H1 (cell line): ENCODE measurements at regions not wholly inside any gene's neighbourhood (a gene's known extent, or its start where the extent isn't known, plus 50 kb on each side); places are given as distances from the start of the nearest gene placed in this dataset.

Experiments
- CTCF ChIA-PET: fragments of 300-600 bp; sonication (Branson Sonifier 250); formaldehyde crosslinking; loops from one replicate; lab custom pipeline; 2021; ENCODE audit not compliant: partially characterized antibody; lab: Charles Lee
- POLR2A ChIA-PET: fragments of 300-600 bp; sonication (Branson Sonifier 250); formaldehyde crosslinking; loops from one replicate; lab custom pipeline; 2021; ENCODE audit warnings: inconsistent platforms; ENCODE audit not compliant: partially characterized antibody; lab: Charles Lee
- DNase-seq, 2 experiments: peaks; one replicate each; pipeline versions ENCODE4 v3.0.0 to v3.0.0-alpha.2; 2010 to 2022; ENCODE audit warnings: low spot score in 2 of 2, low read depth in 1 of 2, mixed read lengths in 1 of 2
- FAIRE-seq: peaks from 2 replicates; lab custom pipeline; 2011; peaks lifted over from hg19 to GRCh38; lab: Jason Lieb, UNC
- H2AFZ ChIP-seq: 2 replicates; pipeline ENCODE4 v1.8.1; 2012; ENCODE audit warnings: low read length, inconsistent platforms
- H2AK5ac ChIP-seq: 2 replicates; pipeline ENCODE4 v1.6.1; 2013; ENCODE audit warnings: low read depth, low read length
- H2BK120ac ChIP-seq: replicated peaks from 2 replicates; pipeline ENCODE3; 2013; ENCODE audit warnings: low read depth, low read length, inconsistent platforms
- H2BK12ac ChIP-seq: 2 replicates; pipeline ENCODE4 v1.6.1; 2013; ENCODE audit warnings: low read depth, low read length
- H2BK15ac ChIP-seq: 2 replicates; pipeline ENCODE4 v1.6.1; 2013; ENCODE audit warnings: low read length
- H2BK20ac ChIP-seq: 2 replicates; pipeline ENCODE4 v1.6.1; 2013; ENCODE audit warnings: low read length
- H2BK5ac ChIP-seq: 2 replicates; pipeline ENCODE4 v1.6.1; 2013; ENCODE audit warnings: low read depth, low read length
- H3K14ac ChIP-seq: 2 replicates; pipeline ENCODE4 v1.6.1; 2013; ENCODE audit warnings: inconsistent platforms; ENCODE audit not compliant: insufficient read length
- H3K18ac ChIP-seq: 2 replicates; pipeline ENCODE4 v1.6.1; 2013; ENCODE audit warnings: low read length; ENCODE audit errors: extremely low read depth
- H3K23ac ChIP-seq: 2 replicates; pipeline ENCODE4 v1.6.1; 2013; ENCODE audit warnings: inconsistent platforms; ENCODE audit not compliant: insufficient read length
- H3K23me2 ChIP-seq: 2 replicates; pipeline ENCODE4 v1.6.1; 2013; ENCODE audit warnings: low read depth, low read length
- H3K27ac ChIP-seq: 2 replicates; pipeline ENCODE4 v1.6.1; 2011; ENCODE audit warnings: low read depth, low read length, inconsistent platforms
- H3K27me3 ChIP-seq, 4 experiments: replicated peaks in 1 of 4; 1 replicate in 1 of 4; 2 replicates in 3 of 4; pipeline versions ENCODE4 v1.6.1 to v1.8.1; 2011 to 2013; ENCODE audit warnings: low read length in 3 of 4, mild to moderate bottlenecking in 3 of 4, inconsistent platforms in 2 of 4, mixed read lengths in 2 of 4, moderate library complexity in 1 of 4; ENCODE audit not compliant: control insufficient read depth in 3 of 4, insufficient read depth in 3 of 4; ENCODE audit errors: extremely low read depth in 1 of 4
- H3K36me3 ChIP-seq, 4 experiments: 2 replicates each; pipeline versions ENCODE4 v1.6.1 to v1.8.1; 2011 to 2013; ENCODE audit warnings: mild to moderate bottlenecking in 4 of 4, low read length in 3 of 4, moderate library complexity in 2 of 4, control low read depth in 1 of 4, inconsistent platforms in 1 of 4; ENCODE audit not compliant: insufficient read depth in 4 of 4, control insufficient read depth in 2 of 4
- H3K4ac ChIP-seq: replicated peaks from 2 replicates; pipeline ENCODE3; 2013; ENCODE audit warnings: low read length, low read depth, mixed read lengths, inconsistent platforms; ENCODE audit not compliant: insufficient read length
- H3K4me1 ChIP-seq, 4 experiments: replicated peaks in 1 of 4; 1 replicate in 1 of 4; 2 replicates in 3 of 4; pipeline versions ENCODE4 v1.6.1 to v1.8.1; 2011 to 2013; ENCODE audit warnings: low read length in 3 of 4, inconsistent platforms in 2 of 4, mixed read lengths in 1 of 4; ENCODE audit not compliant: insufficient read depth in 4 of 4, control insufficient read depth in 3 of 4
- H3K4me2 ChIP-seq, 2 experiments: 2 replicates each; pipeline versions ENCODE4 v1.6.1 to v1.8.1; 2011 to 2013; ENCODE audit warnings: low read depth in 2 of 2, low read length in 2 of 2, control low read depth in 1 of 2, inconsistent platforms in 1 of 2, mild to moderate bottlenecking in 1 of 2; ENCODE audit not compliant: insufficient read depth in 1 of 2
- H3K4me3 ChIP-seq, 4 experiments: fragments of 200-600, 300-600 bp in 1 of 4; sonication (generic), shearing (Covaris generic), sonication (Bioruptor Twin) in 1 of 4; 2 replicates each; pipeline versions ENCODE4 v1.5.1 to v1.8.1; 2011 to 2016; ENCODE audit warnings: low read length in 4 of 4, low read depth in 3 of 4, control low read depth in 2 of 4, inconsistent platforms in 2 of 4, mild to moderate bottlenecking in 2 of 4, mixed read lengths in 1 of 4, moderate library complexity in 1 of 4; ENCODE audit not compliant: insufficient read depth in 2 of 4; ENCODE audit errors: extremely low read depth in 1 of 4
- H3K56ac ChIP-seq: replicated peaks from 2 replicates; pipeline ENCODE3; 2013; ENCODE audit warnings: low read depth, mild to moderate bottlenecking, mixed read lengths, low read length, inconsistent platforms; ENCODE audit not compliant: insufficient read length
- H3K79me1 ChIP-seq: 2 replicates; pipeline ENCODE4 v1.6.1; 2013; ENCODE audit warnings: low read depth, low read length, control low read depth
- H3K79me2 ChIP-seq, 2 experiments: 2 replicates each; pipeline versions ENCODE4 v1.6.1 to v1.8.1; 2012 to 2013; ENCODE audit warnings: low read length in 2 of 2, mild to moderate bottlenecking in 2 of 2, inconsistent platforms in 1 of 2; ENCODE audit not compliant: insufficient read depth in 2 of 2, control insufficient read depth in 1 of 2
- H3K9ac ChIP-seq, 4 experiments: replicated peaks in 1 of 4; 1 replicate in 1 of 4; 2 replicates in 3 of 4; pipeline versions ENCODE4 v1.6.1 to v1.8.1; 2011 to 2013; ENCODE audit warnings: low read depth in 3 of 4, low read length in 3 of 4, control low read depth in 2 of 4, mild to moderate bottlenecking in 2 of 4, moderate library complexity in 2 of 4, inconsistent platforms in 1 of 4; ENCODE audit errors: extremely low read depth in 1 of 4
- H3K9me3 ChIP-seq, 2 experiments: 2 replicates each; pipeline versions ENCODE4 v1.6.1 to v1.8.1; 2012 to 2013; ENCODE audit warnings: mild to moderate bottlenecking in 2 of 2, moderate library complexity in 2 of 2, control low read depth in 1 of 2, inconsistent platforms in 1 of 2, low read depth in 1 of 2, low read length in 1 of 2, mixed read lengths in 1 of 2; ENCODE audit not compliant: insufficient read depth in 2 of 2
- H4K20me1 ChIP-seq, 2 experiments: replicated peaks in 1 of 2; 2 replicates each; pipeline versions ENCODE3 to v1.8.1; 2011 to 2013; ENCODE audit warnings: inconsistent platforms in 2 of 2, low read length in 2 of 2, mild to moderate bottlenecking in 1 of 2; ENCODE audit not compliant: insufficient read depth in 2 of 2, control insufficient read depth in 1 of 2
- H4K5ac ChIP-seq: 2 replicates; pipeline ENCODE4 v1.6.1; 2013; ENCODE audit warnings: low read length, low read depth, mixed read lengths, inconsistent platforms; ENCODE audit not compliant: insufficient read length
- H4K8ac ChIP-seq: 2 replicates; pipeline ENCODE4 v1.8.0; 2013; ENCODE audit warnings: mild to moderate bottlenecking, moderate library complexity, low read length, inconsistent platforms; ENCODE audit not compliant: insufficient read depth; ENCODE audit errors: extremely low read depth
- H4K91ac ChIP-seq: replicated peaks from 2 replicates; pipeline ENCODE3; 2013; ENCODE audit warnings: low read length, mixed read lengths, inconsistent platforms; ENCODE audit not compliant: insufficient read length
- BRCA1 ChIP-seq: IDR thresholded peaks from 2 replicates; pipeline ENCODE4 v1.6.1; 2012; ENCODE audit warnings: low read depth, low read length, improper control_type of control experiment
- CHD1 ChIP-seq: IDR thresholded peaks from 2 replicates; pipeline ENCODE4 v1.6.1; 2012; ENCODE audit warnings: low read depth, low read length, improper control_type of control experiment
- HDAC2 ChIP-seq, 2 experiments: fragments of 300-600 bp in 1 of 2; sonication (generic) in 1 of 2; IDR thresholded peaks; 2 replicates each; pipeline ENCODE4 v1.6.1; 2011 to 2012; ENCODE audit warnings: low read depth in 2 of 2, low read length in 2 of 2, mild to moderate bottlenecking in 2 of 2, moderate library complexity in 2 of 2, borderline replicate concordance in 1 of 2, inconsistent platforms in 1 of 2
- JUN ChIP-seq: IDR thresholded peaks from 2 replicates; pipeline ENCODE4 v1.6.1; 2011; ENCODE audit warnings: low read depth, mild to moderate bottlenecking, improper control_type of control experiment, low read length
- POU5F1 ChIP-seq: IDR thresholded peaks from 2 replicates; pipeline ENCODE4 v1.6.1; 2011; ENCODE audit warnings: low read depth, mild to moderate bottlenecking, low read length, moderate library complexity
- RNF2 ChIP-seq: fragments of 200-900, 300-1000 bp; sonication (generic); IDR thresholded peaks from 2 replicates; pipeline ENCODE4 v1.7.1; 2016; ENCODE audit warnings: borderline replicate concordance, low read depth, mild to moderate bottlenecking, antibody characterized with exemption, low read length; ENCODE audit not compliant: poor library complexity, severe bottlenecking; ENCODE audit errors: missing control alignments
- SP1 ChIP-seq: IDR thresholded peaks from 2 replicates; pipeline ENCODE4 v1.6.1; 2011; ENCODE audit warnings: low read depth, low read length
- TBP ChIP-seq: IDR thresholded peaks from 2 replicates; pipeline ENCODE4 v1.6.1; 2011; ENCODE audit warnings: low read depth, low read length, improper control_type of control experiment
- WGBS, 2 experiments: shearing (Covaris generic) in 1 of 2; methylation state at CpG; one replicate each; pipeline versions ENCODE4 v1.1.6 to v1.1.7; 2013 to 2015; ENCODE audit warnings: low lambda C conversion rate in 2 of 2, mixed read lengths in 2 of 2, inconsistent platforms in 1 of 2, low coverage in 1 of 2, missing lambda C conversion rate in 1 of 2; ENCODE audit not compliant: insufficient replicate concordance in 2 of 2, insufficient coverage in 1 of 2, insufficient read length in 1 of 2; ENCODE audit errors: extremely low coverage in 1 of 2, missing lambda C conversion rate in 1 of 2; 5-methylcytosine and 5-hydroxymethylcytosine counted together
- TF ChIP-seq, protein P1 (sequence below): IDR thresholded peaks from 2 replicates; pipeline ENCODE4 v1.6.1; 2011; ENCODE audit warnings: low read length, improper control_type of control experiment
- TF ChIP-seq, protein P2 (sequence below): IDR thresholded peaks from 2 replicates; pipeline ENCODE4 v1.6.1; 2012; ENCODE audit warnings: inconsistent platforms

DNA sequence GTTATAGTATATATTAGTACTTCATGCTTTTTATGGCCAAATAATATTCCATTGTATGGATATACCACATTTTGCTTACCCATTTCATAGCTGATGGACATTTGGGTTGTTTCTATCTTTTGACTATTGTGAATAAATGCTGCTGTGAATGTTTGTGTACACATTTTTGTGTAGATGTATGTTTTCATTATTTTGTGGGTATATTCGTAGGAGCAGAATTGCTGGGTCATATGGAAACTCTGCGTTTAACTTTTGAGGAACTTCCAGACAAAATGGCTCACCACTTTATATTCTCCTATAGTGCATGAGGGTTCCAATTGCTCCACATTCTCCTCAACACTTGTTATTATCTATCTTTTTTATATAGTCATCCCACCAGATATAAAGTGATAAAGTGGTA lies 88.6 kb downstream of the CCT6B start:
- DNase-seq (no peak), FAIRE-seq (no peak)
- POLR2A ChIA-PET, result interaction anchor here (1.7 kb wide), 1 partner anchor 9 kb away, joined by 6 read pairs; no protein-coding TSS in a partner anchor
- Histone ChIP-seq H3K27ac (no peak overlapping the region), H4K20me1 (no peaks in the 10 kb centered on the region), H3K4me3 (no peak overlapping the region), H4K91ac (no peak overlapping the region), H2BK120ac (no peak overlapping the region), H3K23ac (no peak overlapping the region), H3K23me2 (no peaks in the 10 kb centered on the region; the same call in 1 of the 2 replicates), H3K9ac (no peak overlapping the region), H2AFZ (no peak overlapping the region), H3K4ac (no peak overlapping the region), H2BK20ac (no peak overlapping the region), H3K4me1 (peaks cover 0 to 3% (median 0%) of the 10 kb centered on the region in 4 experiments; a peak in 3 of 7 replicates), H3K79me1 (no peaks in the 10 kb centered on the region), H3K79me2 (no peaks in the 10 kb centered on the region), H3K56ac (no peak overlapping the region), H2BK5ac (no peak overlapping the region), H3K9me3 (0 out of 4 replicates have a peak, but pooled peaks cover 0 to 7% of the 10 kb centered on the region in 2 experiments), H4K8ac (no peak overlapping the region), H3K36me3 (no peaks in the 10 kb centered on the region), H3K4me2 (no peak overlapping the region), H2BK12ac (no peak overlapping the region), H3K18ac (no peak overlapping the region), H3K14ac (no peak overlapping the region), H4K5ac (no peak overlapping the region), H2AK5ac (no peak overlapping the region), H3K27me3 (no peaks in the 10 kb centered on the region), H2BK15ac (no peak overlapping the region)
- TF ChIP-seq HDAC2 (IDR thresholded peaks at IDR 0.05; ENCODE audit: borderline replicate concordance in 1 of 2, low read depth in 2 of 2, low read length in 2 of 2) (no peak), POU5F1 (no peak), BRCA1 (no peak), SP1 (no peak), CHD1 (no peak), RNF2 (no peak), JUN (no peak), TBP (no peak)
- TF ChIP-seq, protein P1, sequence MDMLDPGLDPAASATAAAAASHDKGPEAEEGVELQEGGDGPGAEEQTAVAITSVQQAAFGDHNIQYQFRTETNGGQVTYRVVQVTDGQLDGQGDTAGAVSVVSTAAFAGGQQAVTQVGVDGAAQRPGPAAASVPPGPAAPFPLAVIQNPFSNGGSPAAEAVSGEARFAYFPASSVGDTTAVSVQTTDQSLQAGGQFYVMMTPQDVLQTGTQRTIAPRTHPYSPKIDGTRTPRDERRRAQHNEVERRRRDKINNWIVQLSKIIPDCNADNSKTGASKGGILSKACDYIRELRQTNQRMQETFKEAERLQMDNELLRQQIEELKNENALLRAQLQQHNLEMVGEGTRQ, result no peak
- TF ChIP-seq, protein P2, sequence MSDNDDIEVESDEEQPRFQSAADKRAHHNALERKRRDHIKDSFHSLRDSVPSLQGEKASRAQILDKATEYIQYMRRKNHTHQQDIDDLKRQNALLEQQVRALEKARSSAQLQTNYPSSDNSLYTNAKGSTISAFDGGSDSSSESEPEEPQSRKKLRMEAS, result no peak
- WGBS, 2 experiments, result 88% methylated on average over 2 of the region's 2 CpGs; no CpG with 5 or more reads in 1 of the 2 experiments
- CTCF ChIA-PET, result interaction anchor here (1.1 kb wide), 1 partner anchor 10 kb away, joined by 3 read pairs; no protein-coding TSS in a partner anchor
